Globus pallidus (tissue), 1 donor: ENCODE measurements at regions not wholly inside any gene's neighbourhood (a gene's known extent, or its start where the extent isn't known, plus 50 kb on each side); places are given as distances from the start of the nearest gene placed in this dataset.
A peak's percentile ranks its signal among the peaks of the same experiment; 100 is the strongest.

Experiments
- DNase-seq: peaks from one replicate; pipeline ENCODE4 v3.0.0-alpha.2; 2015; ENCODE audit warnings: low spot score

DNA sequence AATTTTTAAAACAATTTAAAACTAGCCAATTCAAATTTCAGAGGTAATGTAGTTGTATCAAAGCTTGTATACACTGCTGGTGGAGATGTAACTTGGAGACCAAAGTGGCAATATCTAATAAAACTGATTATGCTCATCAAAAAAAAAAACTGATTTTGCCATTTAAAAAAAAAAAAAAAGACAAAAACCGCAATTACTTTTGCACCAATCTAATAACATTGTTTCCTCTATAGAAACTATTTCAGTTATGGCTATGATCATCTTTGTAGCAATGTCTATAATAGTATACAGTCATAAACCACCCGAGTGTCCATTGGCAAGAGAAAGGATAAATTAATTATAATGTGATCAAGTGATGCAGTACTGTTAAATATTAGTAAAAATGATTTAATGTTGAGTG lies 149.3 kb upstream of the SEMA6D start:
- no peak for DNase-seq

- no peak for DNase-seq
Observed at GRCh38 chr15:47570044-47570443, 147.3 kb upstream of the SEMA6D start.

- DNase-seq, result no peak
Observed at GRCh38 chr15:47570451-47570850, 146.9 kb upstream of the SEMA6D start.

DNA sequence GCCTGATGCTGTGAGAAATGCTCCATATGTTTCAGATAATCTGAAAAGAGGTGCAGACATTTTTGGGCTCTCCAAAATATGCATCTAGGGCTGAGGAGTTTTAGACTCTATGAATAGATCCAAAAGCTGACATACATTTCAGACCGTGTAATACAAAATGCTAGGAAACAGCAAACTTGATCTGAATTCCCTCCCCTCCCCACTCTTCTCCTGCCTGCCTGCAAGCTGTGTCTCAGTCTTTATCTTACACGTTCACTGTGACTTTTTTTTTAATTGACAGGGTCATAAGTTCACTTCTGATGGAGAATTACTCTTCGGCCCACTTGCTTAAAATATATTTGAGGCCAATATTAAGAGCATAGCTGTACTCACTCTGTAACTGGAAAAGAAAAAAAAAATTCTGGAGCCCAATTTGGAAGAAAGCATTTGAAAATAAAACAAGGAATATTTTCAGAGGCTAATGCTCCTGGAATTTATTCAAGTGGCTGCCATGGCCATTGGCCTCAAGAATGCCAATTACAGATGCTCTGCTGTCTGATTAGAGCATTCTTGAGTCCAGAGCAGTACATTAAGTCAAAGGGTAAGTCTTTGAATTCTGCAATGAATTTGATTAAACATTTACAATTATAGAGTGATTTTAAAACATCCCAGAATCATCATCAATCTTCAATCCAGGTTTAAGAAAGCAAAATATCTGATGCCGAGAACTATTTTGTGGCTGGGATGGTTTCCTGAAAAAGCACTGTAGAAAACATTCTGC lies 146.2 kb upstream of the SEMA6D start:
- DNase-seq, result no peak

GRCh38 chr15:47573673-47574072 lies 143.6 kb upstream of the SEMA6D start:
- DNase-seq, result no peak

- no peak for DNase-seq
Observed at GRCh38 chr15:47577000-47577399, 140.3 kb upstream of the SEMA6D start.

GRCh38 chr15:47577461-47577860 lies 139.8 kb upstream of the SEMA6D start:
- no peak for DNase-seq

GRCh38 chr15:47582233-47582632 lies 135.1 kb upstream of the SEMA6D start:
- no peak for DNase-seq

DNA sequence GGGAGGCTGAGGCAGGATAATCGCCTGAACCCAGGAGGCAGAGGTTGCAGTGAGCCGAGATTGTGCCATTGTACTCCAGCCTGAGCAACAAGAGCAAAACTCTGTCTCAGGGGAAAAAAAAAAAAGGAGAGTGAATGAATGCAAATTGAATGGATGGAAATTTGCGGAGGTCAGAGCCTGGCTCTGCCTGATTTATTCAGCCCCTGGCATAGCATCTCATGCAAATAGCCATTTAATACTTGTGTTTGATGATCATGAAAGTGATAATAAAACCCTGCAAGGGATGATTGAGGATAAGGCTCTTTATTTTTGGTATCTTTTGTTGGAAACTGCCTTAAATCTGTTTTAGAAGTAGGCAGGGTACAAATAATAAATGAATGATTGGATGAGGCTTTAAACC lies 133.0 kb upstream of the SEMA6D start:
- no peak for DNase-seq

DNA sequence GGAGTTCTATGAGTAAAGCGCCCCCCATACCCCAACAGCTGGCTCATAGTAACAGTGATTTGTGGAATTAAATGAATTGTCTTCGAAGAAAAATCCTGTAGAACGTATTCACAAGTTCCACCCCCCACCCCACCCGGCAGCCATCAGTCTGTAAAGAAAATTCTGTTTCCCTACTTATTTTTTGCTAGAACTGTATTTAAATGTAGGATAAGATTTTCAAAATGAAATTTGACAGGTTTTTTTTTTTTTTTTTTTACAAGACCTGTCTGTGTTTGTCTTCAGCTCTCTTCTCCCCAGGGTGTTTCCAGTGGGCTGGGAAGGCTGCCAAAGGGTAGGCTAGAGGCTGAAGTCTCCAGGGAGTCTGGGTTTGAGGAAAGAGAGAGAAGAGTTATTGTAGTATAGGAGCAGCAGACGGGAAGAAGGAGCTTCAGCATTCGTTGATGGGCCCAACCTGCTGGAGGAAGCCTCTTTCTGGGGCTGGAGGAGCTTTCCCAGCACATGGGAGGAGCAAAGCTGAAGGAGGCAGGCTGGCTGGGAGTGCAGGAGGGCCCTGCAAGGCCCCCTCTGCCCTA lies 130.6 kb upstream of the SEMA6D start:
- DNase-seq, result no peak

GRCh38 chr15:47587940-47588802 lies 129.1 kb upstream of the SEMA6D start:
- DNase-seq, result no peak

DNA sequence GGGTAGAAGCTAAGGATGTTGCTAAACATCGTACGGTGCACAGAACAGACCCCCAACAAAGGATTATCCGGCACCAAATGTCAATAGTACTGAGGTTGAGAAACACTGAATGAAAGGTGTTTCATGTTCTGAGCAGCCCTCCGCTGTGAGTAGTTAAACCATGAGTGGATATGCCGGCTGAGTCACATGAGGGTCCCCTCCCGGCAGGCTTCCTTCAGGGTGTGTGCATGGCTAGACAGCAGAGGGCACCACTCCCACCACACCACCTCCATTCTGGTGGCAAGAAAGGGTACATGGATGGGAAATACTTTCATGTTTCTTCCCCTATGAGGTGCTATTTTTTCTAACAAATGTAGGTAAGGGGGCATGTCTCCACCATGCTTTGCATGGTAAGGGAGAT lies 128.3 kb upstream of the SEMA6D start:
- no peak for DNase-seq

GRCh38 chr15:47598996-47599395 lies 118.3 kb upstream of the SEMA6D start:
- DNase-seq, result no peak

GRCh38 chr15:47599806-47600205 lies 117.5 kb upstream of the SEMA6D start:
- no peak for DNase-seq

DNA sequence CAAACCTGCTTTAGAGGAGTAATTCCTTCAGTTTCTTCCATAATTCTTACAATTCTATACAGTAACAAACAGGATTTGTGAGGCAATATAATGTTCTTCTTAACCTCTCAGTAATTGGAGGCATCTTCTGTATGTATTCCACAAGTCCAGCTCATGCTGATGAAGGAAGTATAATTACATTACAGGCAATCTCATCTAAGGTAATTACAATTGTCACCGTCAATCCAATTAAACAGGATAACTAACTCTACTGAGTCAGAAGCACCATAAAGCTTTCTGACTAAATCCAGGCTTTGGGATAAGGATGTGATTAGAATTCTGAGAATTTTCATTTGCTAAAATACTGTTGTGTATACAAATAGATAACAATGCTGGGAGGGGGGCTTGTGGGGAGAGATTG lies 115.2 kb upstream of the SEMA6D start:
- no peak for DNase-seq

- no peak for DNase-seq
Observed at GRCh38 chr15:47603026-47603425, 114.3 kb upstream of the SEMA6D start.

DNA sequence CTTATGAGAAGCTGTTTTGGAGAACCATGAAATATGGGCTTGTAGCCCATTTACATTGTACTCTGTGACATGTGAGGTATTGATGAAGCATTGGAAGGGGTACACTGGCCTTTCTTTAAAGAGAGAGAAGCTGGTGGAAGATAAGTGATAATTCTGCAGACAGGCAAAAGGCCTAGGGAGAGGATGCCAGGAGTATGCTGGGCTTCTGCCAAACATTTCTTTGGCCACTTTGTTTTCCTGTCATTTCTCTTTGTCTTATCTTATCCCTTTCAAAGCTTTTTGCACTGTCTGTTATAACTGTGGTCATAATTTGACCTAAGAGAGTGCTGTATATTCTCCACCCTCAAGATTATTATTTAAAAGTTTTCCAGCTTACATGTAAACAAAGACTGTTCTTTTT lies 109.6 kb upstream of the SEMA6D start:
- peak; percentile 12 for DNase-seq

DNA sequence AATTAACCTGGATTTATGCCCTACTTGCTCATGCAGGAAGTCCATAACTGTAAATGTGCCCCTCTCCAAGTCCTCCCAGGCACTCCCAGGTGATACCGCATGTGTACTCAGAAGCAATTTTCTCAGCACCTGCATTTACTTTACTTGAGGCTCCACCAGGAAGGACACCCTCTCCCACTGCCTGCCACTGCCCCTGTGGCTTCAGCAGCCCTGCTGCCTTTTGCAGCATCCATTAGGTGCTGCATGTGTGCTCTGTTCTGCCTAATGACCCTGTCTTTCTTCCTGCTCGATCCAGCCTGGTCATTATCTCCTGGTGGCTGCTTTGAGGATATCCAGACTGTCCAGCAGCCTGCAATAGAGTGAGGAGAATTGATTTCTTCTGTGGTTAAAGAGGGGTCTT lies 107.6 kb upstream of the SEMA6D start:
- no peak for DNase-seq

DNA sequence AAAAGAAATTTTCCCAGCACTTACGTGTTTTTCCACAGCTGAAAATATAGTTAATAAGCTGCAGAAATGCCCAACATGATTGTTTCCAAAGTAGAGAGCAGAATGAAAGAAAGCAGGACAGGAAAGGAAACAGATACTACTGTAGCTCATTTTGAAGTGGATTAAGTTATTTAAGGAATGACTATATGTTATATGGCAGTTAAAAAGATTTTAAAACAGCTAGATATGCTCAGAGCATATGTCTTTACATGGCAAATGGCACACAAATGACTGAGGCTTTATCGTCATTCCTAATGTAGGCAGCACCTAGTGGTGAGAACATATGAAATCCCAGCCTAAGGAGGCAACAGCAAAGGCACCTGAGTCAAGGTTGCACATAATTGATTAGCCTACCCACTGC lies 106.6 kb upstream of the SEMA6D start:
- no peak for DNase-seq

GRCh38 chr15:47614360-47615011 lies 102.8 kb upstream of the SEMA6D start:
- DNase-seq, result no peak

DNA sequence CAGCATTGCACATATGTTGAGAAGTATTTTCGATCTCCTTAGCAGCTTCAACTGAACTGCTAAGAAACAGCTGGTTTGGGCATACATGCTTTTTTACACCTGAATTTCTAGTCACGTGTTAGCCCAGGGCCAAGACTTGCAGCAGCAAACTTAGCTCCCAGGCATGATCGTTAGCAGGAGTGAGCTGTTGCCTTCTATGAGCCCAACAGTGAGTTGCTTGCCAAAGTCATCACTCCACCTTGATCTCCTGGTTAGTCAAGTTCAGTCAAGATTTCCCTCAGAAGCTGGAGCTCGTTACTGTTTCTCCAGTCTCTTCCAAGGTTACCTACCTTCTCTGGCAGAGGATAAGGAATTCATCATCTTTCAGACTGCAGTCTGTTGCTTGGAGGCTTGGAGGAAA lies 100.4 kb upstream of the SEMA6D start:
- DNase-seq, result no peak

DNA sequence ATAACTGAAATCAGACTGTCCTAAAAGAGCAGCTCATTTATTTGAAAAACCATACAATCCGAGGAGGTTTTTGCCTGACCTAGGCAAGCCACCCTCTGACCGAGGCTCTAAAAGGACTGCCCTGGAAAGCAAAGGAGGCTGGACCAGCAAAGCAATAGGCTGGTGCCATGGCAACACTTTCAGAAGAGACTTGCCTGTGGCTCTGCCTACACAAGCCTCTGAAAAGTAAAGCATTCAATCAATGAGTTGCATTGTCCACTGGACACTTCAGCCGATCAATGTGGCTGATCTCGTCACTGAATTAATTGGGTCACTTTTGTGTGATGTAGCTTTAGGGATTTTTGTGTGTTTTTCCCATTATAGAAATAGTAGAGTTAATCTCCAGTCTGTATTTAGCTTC lies 99.1 kb upstream of the SEMA6D start:
- DNase-seq, result peak; percentile 58
